Endothelial cell of umbilical vein (primary cell): ENCODE measurements at regions not wholly inside any gene's neighbourhood (a gene's known extent, or its start where the extent isn't known, plus 50 kb on each side); places are given as distances from the start of the nearest gene placed in this dataset.

Experiments used
- BruUV-seq: library from RNA; stranded (reverse); fragments of 400-500 nt; replicated peaks from 2 replicates; lab custom pipeline; 2021; lab: Mats Ljungman, UMichigan
- CTCF ChIA-PET: fragments of 300-600, 350-600 bp; sonication (Branson Sonifier 250); formaldehyde crosslinking; loops from one replicate; lab custom pipeline; 2021; ENCODE audit warnings: antibody characterized with exemption, inconsistent platforms; lab: Charles Lee
- POLR2A ChIA-PET: fragments of 300-600, 350-600 bp; sonication (Branson Sonifier 250); formaldehyde crosslinking; loops from one replicate; lab custom pipeline; 2021; ENCODE audit warnings: antibody characterized with exemption, inconsistent platforms; lab: Charles Lee
- DNase-seq: peaks from one replicate; pipeline ENCODE4 v3.0.0-alpha.2; 2011; ENCODE audit warnings: low read depth, low spot score
- FAIRE-seq: peaks from 2 replicates; lab custom pipeline; 2011; peaks lifted over from hg19 to GRCh38; lab: Jason Lieb, UNC
- H2AFZ ChIP-seq: 2 replicates; pipeline ENCODE4 v1.6.0; 2012; ENCODE audit warnings: low read depth, low read length, control low read depth, inconsistent platforms
- H3K27ac ChIP-seq: 2 replicates; pipeline ENCODE4 v1.5.1; 2011; ENCODE audit warnings: low read depth, mild to moderate bottlenecking, control low read depth, low read length, moderate library complexity; ENCODE audit not compliant: insufficient read depth
- H3K27me3 ChIP-seq, 2 experiments: 2 replicates each; pipeline versions ENCODE4 v1.6.0 to v1.6.1; 2011; ENCODE audit warnings: low read length in 2 of 2, mixed read lengths in 1 of 2; ENCODE audit not compliant: control insufficient read depth in 2 of 2, insufficient read depth in 2 of 2
- H3K36me3 ChIP-seq, 2 experiments: 2 replicates in 1 of 2; 3 replicates in 1 of 2; pipeline ENCODE4 v1.5.1; 2011; ENCODE audit warnings: low read length in 2 of 2, mild to moderate bottlenecking in 1 of 2, moderate library complexity in 1 of 2; ENCODE audit not compliant: control insufficient read depth in 2 of 2, insufficient read depth in 2 of 2; ENCODE audit errors: extremely low read depth in 1 of 2
- H3K4me1 ChIP-seq: 3 replicates; pipeline ENCODE4 v1.5.1; 2011; ENCODE audit warnings: mild to moderate bottlenecking, low read length; ENCODE audit not compliant: control insufficient read depth, insufficient read depth; ENCODE audit errors: extremely low read depth
- H3K4me2 ChIP-seq: 2 replicates; pipeline ENCODE4 v1.6.1; 2011; ENCODE audit warnings: low read length, control low read depth, mixed read lengths; ENCODE audit not compliant: insufficient read depth
- H3K4me3 ChIP-seq, 3 experiments: fragments of 200-600 bp in 1 of 3; sonication (generic), shearing (Covaris generic) in 1 of 3; replicated peaks in 1 of 3; 2 replicates each; pipeline ENCODE4 v1.5.1; 2011 to 2016; ENCODE audit warnings: control low read depth in 3 of 3, low read length in 3 of 3, mild to moderate bottlenecking in 2 of 3, inconsistent platforms in 1 of 3, low read depth in 1 of 3, moderate library complexity in 1 of 3; ENCODE audit not compliant: insufficient read depth in 1 of 3
- H3K79me2 ChIP-seq: 2 replicates; pipeline ENCODE4 v1.6.0; 2012; ENCODE audit warnings: low read length, inconsistent platforms; ENCODE audit not compliant: control insufficient read depth, insufficient read depth
- H3K9ac ChIP-seq: replicated peaks from 2 replicates; pipeline ENCODE3; 2011; ENCODE audit warnings: low read length, control low read depth; ENCODE audit not compliant: insufficient read depth; ENCODE audit errors: extremely low read depth
- H3K9me1 ChIP-seq: replicated peaks from 3 replicates; pipeline ENCODE4 v1.6.0; 2011; ENCODE audit warnings: mild to moderate bottlenecking, low read length; ENCODE audit not compliant: control insufficient read depth, insufficient read depth; ENCODE audit errors: extremely low read depth
- H3K9me3 ChIP-seq: replicated peaks from 2 replicates; pipeline ENCODE4 v1.5.1; 2012; ENCODE audit warnings: low read length, inconsistent platforms; ENCODE audit not compliant: control insufficient read depth, insufficient read depth
- H4K20me1 ChIP-seq: replicated peaks from 2 replicates; pipeline ENCODE3; 2011; ENCODE audit warnings: mild to moderate bottlenecking, low read length; ENCODE audit not compliant: control insufficient read depth, insufficient read depth; ENCODE audit errors: extremely low read depth
- EZH2 ChIP-seq: IDR thresholded peaks from 2 replicates; pipeline ENCODE4 v1.6.1; 2012; ENCODE audit warnings: borderline replicate concordance, low read depth, mild to moderate bottlenecking, moderate library complexity, low read length, inconsistent platforms; ENCODE audit not compliant: severe bottlenecking
- FOS ChIP-seq: IDR thresholded peaks from 2 replicates; pipeline ENCODE4 v1.6.1; 2011; ENCODE audit warnings: mild to moderate bottlenecking, low read length, moderate library complexity, borderline replicate concordance; ENCODE audit not compliant: insufficient read depth
- GATA2 ChIP-seq: IDR thresholded peaks from 2 replicates; pipeline ENCODE4 v1.7.0; 2011; ENCODE audit warnings: low read depth, mild to moderate bottlenecking, moderate library complexity, mixed read lengths, low read length; ENCODE audit not compliant: insufficient read length, insufficient read depth
- JUN ChIP-seq: IDR thresholded peaks from 2 replicates; pipeline ENCODE4 v1.6.1; 2011; ENCODE audit warnings: borderline replicate concordance, low read depth; ENCODE audit not compliant: insufficient read length, insufficient read depth
- MYC ChIP-seq: IDR thresholded peaks from one replicate; pipeline ENCODE4 v1.6.1; 2011; ENCODE audit warnings: mild to moderate bottlenecking, low read depth, low read length
- POLR2A ChIP-seq: IDR thresholded peaks from 2 replicates; pipeline ENCODE4 v1.6.1; 2012; ENCODE audit warnings: low read depth, mild to moderate bottlenecking, control low read depth, low read length
- POLR2AphosphoS5 ChIP-seq: IDR thresholded peaks from 2 replicates; pipeline ENCODE4 v1.6.1; 2012; ENCODE audit warnings: low read depth, mild to moderate bottlenecking, control low read depth, low read length, moderate library complexity; ENCODE audit not compliant: insufficient read depth
- dilution Hi-C: fragments of 300-500 bp; cut with MboI; formaldehyde crosslinking; loops from one replicate; pipeline ENCODE4 v1.15.0; 2019; ENCODE audit warnings: low sequenced_read_pairs; ENCODE audit not compliant: extremely low pct_ligation_motif_present
- intact Hi-C: fragments of 100-400 bp; cut with micrococcal nuclease; formaldehyde crosslinking; loops from one replicate; pipeline ENCODE4 v1.10.0; 2022
- TF ChIP-seq, protein P1 (sequence below), 2 donors: IDR thresholded peaks; 1 replicate in 1 of 2; 2 replicates in 1 of 2; pipeline ENCODE4 v1.5.1; 2011; ENCODE audit warnings: low read length in 2 of 2, mild to moderate bottlenecking in 2 of 2, moderate library complexity in 2 of 2, control low read depth in 1 of 2, inconsistent platforms in 1 of 2, low read depth in 1 of 2; ENCODE audit not compliant: insufficient read depth in 1 of 2; ENCODE audit errors: extremely low read depth in 1 of 2
- TF ChIP-seq, protein P2 (sequence below): IDR thresholded peaks from 2 replicates; pipeline ENCODE4 v1.6.1; 2011; ENCODE audit not compliant: insufficient read depth, insufficient read length

DNA sequence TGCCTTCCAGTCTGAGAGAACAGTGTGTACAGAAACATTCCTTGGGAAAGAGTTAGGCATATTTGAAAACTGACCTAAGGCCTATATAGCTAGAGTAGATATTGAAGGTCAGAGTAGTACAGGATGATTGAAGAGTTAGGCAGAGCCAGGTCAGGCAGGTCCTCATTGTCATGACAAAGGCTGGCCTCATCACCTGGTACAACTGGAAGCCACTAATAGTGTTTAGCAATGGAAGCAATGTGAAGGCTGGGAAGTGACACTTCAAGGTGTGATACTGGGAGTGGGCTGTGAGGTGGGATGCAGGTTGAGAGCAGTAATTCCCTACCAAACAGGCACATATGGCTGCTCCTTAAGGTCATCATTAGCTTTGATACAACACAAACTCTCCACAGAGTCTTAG lies 123.6 kb upstream of the CCNH start:
- H2AFZ ChIP-seq = no peak overlapping the region
- intact Hi-C loops (no loop called here), dilution Hi-C loops (no loop called here)
- no peaks in the 10 kb centered on the region for H3K9me3 ChIP-seq
- H3K4me3 ChIP-seq = no peak overlapping the region
- no peaks in the 10 kb centered on the region for H3K4me1 ChIP-seq
- ChIA-PET CTCF (no interaction called here), POLR2A (no interaction called here)
- no peak overlapping the region for H3K27ac ChIP-seq
- no peaks in the 10 kb centered on the region for H3K27me3 ChIP-seq
- no TSS peak for BruUV-seq
- H3K79me2 ChIP-seq = no peaks in the 10 kb centered on the region
- no peak overlapping the region for H3K9ac ChIP-seq
- no peaks in the 10 kb centered on the region for H3K9me1 ChIP-seq
- TF ChIP-seq JUN (no peak), FOS (no peak), POLR2AphosphoS5 (no peak), GATA2 (no peak), POLR2A (no peak), MYC (no peak), EZH2 (no peak)
- TF ChIP-seq, protein P1, sequence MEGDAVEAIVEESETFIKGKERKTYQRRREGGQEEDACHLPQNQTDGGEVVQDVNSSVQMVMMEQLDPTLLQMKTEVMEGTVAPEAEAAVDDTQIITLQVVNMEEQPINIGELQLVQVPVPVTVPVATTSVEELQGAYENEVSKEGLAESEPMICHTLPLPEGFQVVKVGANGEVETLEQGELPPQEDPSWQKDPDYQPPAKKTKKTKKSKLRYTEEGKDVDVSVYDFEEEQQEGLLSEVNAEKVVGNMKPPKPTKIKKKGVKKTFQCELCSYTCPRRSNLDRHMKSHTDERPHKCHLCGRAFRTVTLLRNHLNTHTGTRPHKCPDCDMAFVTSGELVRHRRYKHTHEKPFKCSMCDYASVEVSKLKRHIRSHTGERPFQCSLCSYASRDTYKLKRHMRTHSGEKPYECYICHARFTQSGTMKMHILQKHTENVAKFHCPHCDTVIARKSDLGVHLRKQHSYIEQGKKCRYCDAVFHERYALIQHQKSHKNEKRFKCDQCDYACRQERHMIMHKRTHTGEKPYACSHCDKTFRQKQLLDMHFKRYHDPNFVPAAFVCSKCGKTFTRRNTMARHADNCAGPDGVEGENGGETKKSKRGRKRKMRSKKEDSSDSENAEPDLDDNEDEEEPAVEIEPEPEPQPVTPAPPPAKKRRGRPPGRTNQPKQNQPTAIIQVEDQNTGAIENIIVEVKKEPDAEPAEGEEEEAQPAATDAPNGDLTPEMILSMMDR (IDR thresholded peaks at IDR 0.05; ENCODE audit: extremely low read depth in 1 of 2, insufficient read depth in 1 of 2, low read depth in 1 of 2, low read length in 2 of 2) = no peak
- TF ChIP-seq, protein P2, sequence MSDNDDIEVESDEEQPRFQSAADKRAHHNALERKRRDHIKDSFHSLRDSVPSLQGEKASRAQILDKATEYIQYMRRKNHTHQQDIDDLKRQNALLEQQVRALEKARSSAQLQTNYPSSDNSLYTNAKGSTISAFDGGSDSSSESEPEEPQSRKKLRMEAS = no peak
- FAIRE-seq (no peak), DNase-seq (no peak)
- no peak overlapping the region for H3K4me2 ChIP-seq
- H4K20me1 ChIP-seq = no peaks in the 10 kb centered on the region
- no peaks in the 10 kb centered on the region for H3K36me3 ChIP-seq
